GM18951 (cell line): ENCODE measurements at regions not wholly inside any gene's neighbourhood (a gene's known extent, or its start where the extent isn't known, plus 50 kb on each side); places are given as distances from the start of the nearest gene placed in this dataset.

Experiments
- POLR2A ChIP-seq: IDR thresholded peaks from 4 replicates; pipeline ENCODE4 v1.6.1; 2011; ENCODE audit warnings: mild to moderate bottlenecking; ENCODE audit not compliant: insufficient read length, insufficient read depth; ENCODE audit errors: extremely low read depth
- in situ Hi-C: fragments of 300-500 bp; cut with MboI; formaldehyde crosslinking; loops from one replicate; pipeline ENCODE4 v1.12.0; 2022; ENCODE audit warnings: low sequenced_read_pairs, mixed read lengths, inconsistent platforms; ENCODE audit not compliant: unreplicated experiment

- in situ Hi-C loops: no loop called here
- no peak for TF ChIP-seq POLR2A
Observed at GRCh38 chr16:73321853-73322252, 273.9 kb upstream of the ZFHX3 start.

- in situ Hi-C loops: no loop called here
- no peak for TF ChIP-seq POLR2A
Observed at GRCh38 chr16:73319737-73320136, 271.8 kb upstream of the ZFHX3 start.

GRCh38 chr16:73319261-73319660 is 271.3 kb upstream of the ZFHX3 start:
- no peak for TF ChIP-seq POLR2A
- in situ Hi-C loops: no loop called here

GRCh38 chr16:73317321-73317857 is 269.5 kb upstream of the ZFHX3 start:
- TF ChIP-seq POLR2A: no peak
- in situ Hi-C loops: no loop called here

GRCh38 chr16:73315645-73316044 is 267.7 kb upstream of the ZFHX3 start:
- in situ Hi-C loops: no loop called here
- TF ChIP-seq POLR2A: no peak

GRCh38 chr16:73313950-73314349 is 266.0 kb upstream of the ZFHX3 start:
- TF ChIP-seq POLR2A: no peak
- in situ Hi-C loops: no loop called here

- TF ChIP-seq POLR2A: no peak
- in situ Hi-C loops: no loop called here
Observed at GRCh38 chr16:73311857-73312723, 264.2 kb upstream of the ZFHX3 start.

GRCh38 chr16:73308771-73309170 is 260.8 kb upstream of the ZFHX3 start:
- TF ChIP-seq POLR2A: no peak
- in situ Hi-C loops: no loop called here

GRCh38 chr16:73306901-73307413 is 259.0 kb upstream of the ZFHX3 start:
- TF ChIP-seq POLR2A: no peak
- in situ Hi-C loops: no loop called here

DNA sequence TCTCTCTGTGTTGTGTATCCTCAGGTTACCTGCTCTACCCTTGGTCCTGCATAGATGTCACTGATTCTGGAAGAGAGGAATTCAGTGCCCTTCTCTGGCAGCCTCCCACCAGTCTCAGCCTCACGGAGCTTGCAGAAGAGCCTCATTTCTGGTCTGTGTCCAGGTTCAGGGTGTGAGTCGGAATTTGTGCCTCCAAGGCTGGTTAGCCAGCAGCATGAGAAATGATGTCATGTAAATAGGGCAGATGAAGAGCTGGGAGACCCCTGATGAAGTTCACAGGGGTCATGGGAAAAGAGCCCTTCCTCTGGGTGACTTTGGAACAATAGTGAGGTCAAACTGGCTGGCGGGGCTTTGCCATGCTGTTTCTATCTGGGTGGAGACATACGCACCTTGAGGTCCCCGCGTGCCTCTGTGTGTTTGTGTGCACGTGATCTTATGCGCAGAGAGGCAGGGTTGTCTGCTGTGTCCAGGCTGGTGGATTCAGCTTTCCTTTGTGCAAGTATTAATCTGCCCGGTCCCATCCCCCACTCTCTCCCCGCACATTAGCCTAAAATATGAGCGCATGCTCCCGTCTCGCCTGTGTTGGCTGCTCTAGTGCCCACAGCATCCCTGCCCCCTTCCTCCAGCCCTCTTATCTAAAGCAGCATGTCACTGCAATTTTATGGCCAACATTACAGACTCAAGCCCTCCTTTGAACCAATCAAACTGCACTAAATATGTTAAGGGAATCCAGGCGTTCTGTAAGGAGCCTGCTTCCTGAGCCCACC is 256.3 kb upstream of the ZFHX3 start:
- TF ChIP-seq POLR2A: no peak
- in situ Hi-C loops: no loop called here

DNA sequence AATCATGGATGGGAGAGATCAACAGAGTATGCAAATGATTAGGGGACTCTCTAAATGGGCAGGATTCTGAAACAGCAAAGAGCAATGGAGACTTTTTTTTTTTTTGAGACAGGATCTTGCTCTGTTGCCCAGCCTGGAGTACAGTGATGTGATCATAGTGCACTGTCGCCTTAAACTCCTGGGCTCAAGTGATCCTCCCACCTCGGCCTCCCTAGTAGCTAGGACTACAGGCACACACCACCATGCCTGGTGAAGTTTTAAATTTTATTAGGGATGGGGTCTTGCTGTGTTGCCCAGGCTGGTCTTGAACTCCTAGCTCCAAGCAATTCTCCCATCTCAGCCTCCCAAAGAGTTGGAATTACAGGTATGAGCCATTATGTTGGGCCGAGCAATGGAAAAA is 255.0 kb upstream of the ZFHX3 start:
- in situ Hi-C loops: no loop called here
- no peak for TF ChIP-seq POLR2A

DNA sequence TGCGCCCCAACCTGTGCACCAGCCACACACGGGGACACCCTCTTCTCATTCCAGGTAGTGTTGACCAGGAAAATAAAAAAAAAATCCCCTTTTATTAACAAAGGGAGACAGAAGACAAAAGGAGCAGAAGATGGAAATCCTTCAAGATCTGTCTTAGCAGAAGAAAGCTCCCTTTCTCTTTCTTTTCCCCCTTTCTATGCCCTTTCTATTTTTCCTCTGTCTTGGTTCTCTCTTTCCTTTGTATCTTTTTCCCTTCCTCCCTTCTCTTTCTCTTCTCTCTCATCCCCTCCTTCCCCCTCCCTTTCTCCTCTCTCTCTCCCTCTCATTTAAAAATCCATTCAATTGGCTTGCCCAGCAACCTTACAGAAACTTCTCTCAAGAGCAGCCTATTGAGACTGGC is 254.1 kb upstream of the ZFHX3 start:
- TF ChIP-seq POLR2A: no peak
- in situ Hi-C loops: no loop called here

DNA sequence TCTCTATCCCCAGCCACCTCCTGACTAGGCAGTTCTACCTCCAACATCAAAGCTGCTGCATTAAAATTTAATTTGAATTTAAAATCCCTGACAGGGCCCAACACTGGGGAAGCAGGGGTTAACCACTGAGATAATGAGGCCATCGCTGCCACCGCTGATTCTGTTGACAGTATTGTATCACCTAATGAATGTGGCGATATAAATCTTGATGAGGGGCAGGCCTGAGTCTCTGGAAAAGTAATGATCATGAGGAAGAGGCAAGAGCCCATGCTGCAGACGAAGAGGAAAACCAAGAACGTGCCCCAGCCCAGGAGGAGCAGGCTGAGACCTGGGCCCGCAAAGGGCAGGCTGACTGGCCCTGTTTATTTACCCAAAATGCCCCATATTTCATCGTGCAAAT is 251.4 kb upstream of the ZFHX3 start:
- in situ Hi-C loops: no loop called here
- no peak for TF ChIP-seq POLR2A
